AG09319 (cell line): ENCODE measurements at regions not wholly inside any gene's neighbourhood (a gene's known extent, or its start where the extent isn't known, plus 50 kb on each side); places are given as distances from the start of the nearest gene placed in this dataset.
"Not testable (repeated sequence)": the region's sequence is repeated elsewhere in the genome, so short reads cannot be mapped to it uniquely, and the experiment has no call there.

ENCODE experiments used
- DNase-seq: peaks from one replicate; pipeline ENCODE4 v3.0.0-alpha.2; 2010; ENCODE audit warnings: low read depth; ENCODE audit errors: extremely low read depth
- CTCF ChIP-seq: IDR thresholded peaks from 2 replicates; pipeline ENCODE4 v1.5.1; 2011; ENCODE audit warnings: low read depth, mild to moderate bottlenecking, inconsistent platforms, low read length, moderate library complexity

DNA sequence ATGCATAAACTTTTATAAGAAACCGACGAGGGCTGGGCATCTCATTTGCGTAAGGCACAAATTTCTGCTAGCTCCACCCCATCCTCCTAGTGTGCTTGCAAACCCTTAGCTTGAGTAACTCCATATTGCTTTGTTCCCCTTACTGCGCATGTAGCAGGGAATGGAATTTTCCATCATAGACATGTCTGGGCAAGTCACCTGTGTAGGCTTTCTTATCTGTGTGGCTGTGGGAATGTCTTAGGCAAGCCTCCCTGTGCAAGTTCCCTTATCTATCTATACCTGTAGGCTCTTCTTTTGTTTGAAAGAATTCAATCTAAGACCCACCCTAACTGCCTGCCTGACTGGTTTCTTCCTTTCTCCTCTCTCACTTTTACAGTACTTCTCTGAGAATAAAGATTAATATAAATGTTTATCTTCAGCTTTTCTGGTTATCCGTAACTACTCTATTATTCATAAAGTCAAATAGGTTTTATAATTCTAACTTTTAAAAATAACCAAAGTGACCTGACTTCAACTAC is 217.6 kb upstream of the FIGN start:
- DNase-seq = no peak
- no peak for TF ChIP-seq CTCF

DNA sequence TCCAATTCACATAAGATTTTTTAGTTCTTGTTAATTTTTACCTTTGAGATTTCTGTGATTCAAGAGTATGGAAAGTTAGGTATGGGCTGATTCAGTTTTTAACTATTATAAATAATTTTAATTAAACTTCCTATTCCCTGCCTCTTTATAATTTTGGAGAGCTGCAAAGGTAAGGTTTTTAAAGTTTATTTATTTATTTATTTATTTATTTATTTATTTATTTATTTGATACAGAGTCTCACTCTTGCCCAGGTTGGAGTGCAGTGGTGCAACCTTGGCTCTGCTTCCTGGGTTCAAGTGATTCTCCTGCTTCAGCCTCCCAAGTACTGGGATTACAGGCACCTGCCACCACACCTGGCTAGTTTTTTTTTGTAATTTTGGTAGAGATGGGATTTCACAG is 215.5 kb upstream of the FIGN start:
- DNase-seq = no peak
- TF ChIP-seq CTCF = no peak

DNA sequence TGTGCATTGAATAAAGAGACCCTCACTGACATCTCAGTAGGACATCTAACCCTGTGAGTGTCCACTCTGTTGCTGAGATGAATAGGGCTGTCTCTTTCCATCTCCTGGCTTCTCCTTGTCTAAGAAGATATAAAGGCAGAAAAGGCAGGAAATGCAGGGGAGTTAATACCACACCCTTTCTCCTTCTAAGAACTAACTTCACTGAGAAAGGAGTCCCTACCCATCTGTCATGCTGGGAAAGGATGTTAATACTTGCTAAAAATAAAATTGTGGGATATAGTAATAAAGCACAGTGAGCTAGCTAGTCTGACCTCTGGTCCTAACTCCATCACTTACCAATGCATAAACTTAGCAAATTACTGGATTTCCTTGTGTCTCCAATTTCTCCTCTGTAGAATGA is 213.9 kb upstream of the FIGN start:
- DNase-seq = no peak

DNA sequence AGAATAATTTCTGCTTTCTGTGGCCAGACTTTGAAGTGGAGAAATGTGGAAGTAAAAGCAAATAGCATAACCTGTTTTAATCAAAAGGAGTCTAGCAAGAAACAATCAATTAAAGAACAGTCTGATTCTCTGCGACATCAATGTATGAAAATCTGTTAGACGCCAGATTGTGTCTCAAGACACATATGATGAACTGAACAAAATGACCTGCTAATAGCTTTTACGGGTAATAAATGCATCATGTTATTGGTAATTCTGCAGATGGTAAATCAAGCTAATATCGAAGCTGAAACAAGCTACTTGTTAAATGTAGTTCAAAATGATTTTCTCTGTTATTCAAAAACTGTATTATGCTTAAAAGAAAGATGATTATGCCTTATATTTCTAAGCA is 208.5 kb upstream of the FIGN start:
- DNase-seq = no peak
- TF ChIP-seq CTCF = no peak

More for the DNA sequence above, 213.9 kb upstream of the FIGN start:
- TF ChIP-seq CTCF = no peak

- no peak for TF ChIP-seq CTCF
- DNase-seq = no peak
Observed at GRCh38 chr2:163943403-163944346, 207.9 kb upstream of the FIGN start.

DNA sequence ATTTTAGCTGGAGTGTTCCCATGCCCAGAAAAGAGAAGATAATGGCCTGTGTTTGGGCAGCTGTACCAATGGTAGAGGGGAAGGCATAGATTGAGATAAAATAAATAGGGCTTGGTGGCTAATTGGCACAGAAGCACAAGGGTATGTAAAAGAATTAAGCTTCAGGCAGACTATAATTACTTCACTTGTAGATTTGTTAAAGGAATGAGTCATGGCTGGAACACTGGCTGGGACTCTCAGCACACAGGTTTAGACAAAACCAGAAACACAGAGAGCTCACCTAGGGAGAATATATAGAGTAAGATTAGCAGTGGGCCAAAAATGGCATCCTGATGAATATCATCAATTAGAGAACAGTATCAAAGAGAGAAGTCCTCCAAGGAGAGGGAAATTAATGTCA is 198.3 kb upstream of the FIGN start:
- DNase-seq = no peak
- no peak for TF ChIP-seq CTCF

DNA sequence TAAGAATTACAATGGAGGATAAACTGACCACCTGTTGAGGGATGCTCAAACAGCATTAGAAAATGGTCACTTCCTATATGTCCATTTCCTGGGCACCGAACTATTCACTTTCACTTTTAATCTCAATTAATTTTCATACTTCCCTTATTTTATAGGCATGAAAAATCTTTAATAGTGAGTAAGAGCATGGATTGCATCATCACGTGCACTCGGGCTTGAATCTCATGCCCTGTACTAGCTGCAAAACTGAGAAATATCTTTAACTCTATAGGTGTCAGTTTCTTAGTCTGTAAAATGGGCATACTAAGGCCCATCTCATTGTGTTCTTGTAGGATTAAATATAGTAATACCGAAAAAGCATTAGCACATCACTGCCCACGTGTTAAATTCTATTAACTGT is 183.9 kb upstream of the FIGN start:
- no peak for DNase-seq
- no peak for TF ChIP-seq CTCF

DNA sequence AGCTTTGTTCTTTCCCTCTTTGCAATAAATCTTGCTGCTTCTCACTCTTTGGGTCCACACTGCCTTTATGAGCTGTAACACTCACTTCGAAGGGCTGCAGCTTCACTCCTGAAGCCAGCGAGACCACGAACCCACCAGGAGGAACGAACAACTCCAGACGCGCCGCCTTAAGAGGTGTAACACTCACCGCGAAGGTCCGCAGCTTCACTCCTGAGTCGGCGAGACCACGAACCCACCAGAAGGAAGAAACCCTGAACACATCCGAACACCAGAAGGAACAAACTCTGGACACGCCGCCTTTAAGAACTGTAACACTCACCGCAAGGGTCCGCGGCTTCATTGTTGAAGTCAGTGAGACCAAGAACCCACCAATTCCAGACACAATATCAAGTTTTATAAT is 178.7 kb upstream of the FIGN start:
- DNase-seq = not testable (repeated sequence)

GRCh38 chr2:163913532-163913944 is 177.7 kb upstream of the FIGN start:
- DNase-seq = not testable (repeated sequence)
